Body of pancreas (tissue), 4 donors: ENCODE measurements at regions not wholly inside any gene's neighbourhood (a gene's known extent, or its start where the extent isn't known, plus 50 kb on each side); places are given as distances from the start of the nearest gene placed in this dataset.

ENCODE experiments used
- ATAC-seq: fragments of 150-250 bp; one replicate; pipeline ENCODE4 v1.9.1; 2016
- DNase-seq, 4 donors: peaks; one replicate each; pipeline ENCODE4 v3.0.0-alpha.2; 2019
- H3K27ac ChIP-seq, 4 donors: fragments of 200-600 bp; sonication (generic); 1 replicate in 3 of 4; 2 replicates in 1 of 4; pipeline versions ENCODE4 v1.5.1 to v1.6.1; 2016 to 2019; ENCODE audit warnings: mild to moderate bottlenecking in 1 of 4, mixed read lengths in 1 of 4, moderate library complexity in 1 of 4
- H3K27me3 ChIP-seq, 2 donors: fragments of 200-600 bp; sonication (generic); one replicate each; pipeline ENCODE4 v1.6.0; 2016; ENCODE audit warnings: mild to moderate bottlenecking in 1 of 2
- H3K36me3 ChIP-seq, 2 donors: fragments of 200-600 bp; sonication (generic); replicated peaks in 1 of 2; 2 replicates each; pipeline ENCODE4 v1.5.1; 2016; ENCODE audit warnings: low read depth in 2 of 2; ENCODE audit not compliant: insufficient read depth in 1 of 2
- H3K4me1 ChIP-seq: fragments of 200-600 bp; sonication (generic); one replicate; pipeline ENCODE4 v1.6.0; 2016
- H3K4me3 ChIP-seq, 2 donors: fragments of 200-600 bp; sonication (generic); 1 replicate in 1 of 2; 2 replicates in 1 of 2; pipeline ENCODE4 v1.5.1; 2016 to 2019
- H3K9me3 ChIP-seq, 3 donors: fragments of 200-600 bp; sonication (generic); 1 replicate in 2 of 3; 2 replicates in 1 of 3; pipeline ENCODE4 v1.5.1; 2016
- POLR2A ChIP-seq, 3 donors: fragments of 450-650 bp; IDR thresholded peaks; one replicate each; pipeline ENCODE4 v1.6.1; 2016; ENCODE audit warnings: antibody characterized with exemption in 3 of 3, mild to moderate bottlenecking in 2 of 3
- WGBS, 2 donors: methylation state at CpG; one replicate each; pipeline ENCODE4 v1.1.5; 2017; 5-methylcytosine and 5-hydroxymethylcytosine counted together
- intact Hi-C: fragments of 100-400 bp; cut with DNase I; formaldehyde crosslinking; loops from one replicate; pipeline ENCODE4 v1.15.1; 2023
- TF ChIP-seq, protein P1 (sequence below), 7 experiments: fragments of 450-650 bp in 4 of 7; fragments of 200-600 bp in 3 of 7; sonication (generic) in 3 of 7; IDR thresholded peaks; one replicate each; pipeline ENCODE4 v1.5.1; 2016 to 2019; ENCODE audit warnings: antibody characterized with exemption in 7 of 7

GRCh38 chr10:4017336-4017735 lies 232.3 kb upstream of the KLF6 start:
- H3K36me3 ChIP-seq: no peaks in the 10 kb centered on the region
- H3K27ac ChIP-seq: no peak overlapping the region
- no peak overlapping the region for H3K4me3 ChIP-seq
- H3K27me3 ChIP-seq: no peaks in the 10 kb centered on the region
- no peaks in the 10 kb centered on the region for H3K9me3 ChIP-seq
- ATAC-seq (no peak), DNase-seq (no peak)
- TF ChIP-seq, protein P1, sequence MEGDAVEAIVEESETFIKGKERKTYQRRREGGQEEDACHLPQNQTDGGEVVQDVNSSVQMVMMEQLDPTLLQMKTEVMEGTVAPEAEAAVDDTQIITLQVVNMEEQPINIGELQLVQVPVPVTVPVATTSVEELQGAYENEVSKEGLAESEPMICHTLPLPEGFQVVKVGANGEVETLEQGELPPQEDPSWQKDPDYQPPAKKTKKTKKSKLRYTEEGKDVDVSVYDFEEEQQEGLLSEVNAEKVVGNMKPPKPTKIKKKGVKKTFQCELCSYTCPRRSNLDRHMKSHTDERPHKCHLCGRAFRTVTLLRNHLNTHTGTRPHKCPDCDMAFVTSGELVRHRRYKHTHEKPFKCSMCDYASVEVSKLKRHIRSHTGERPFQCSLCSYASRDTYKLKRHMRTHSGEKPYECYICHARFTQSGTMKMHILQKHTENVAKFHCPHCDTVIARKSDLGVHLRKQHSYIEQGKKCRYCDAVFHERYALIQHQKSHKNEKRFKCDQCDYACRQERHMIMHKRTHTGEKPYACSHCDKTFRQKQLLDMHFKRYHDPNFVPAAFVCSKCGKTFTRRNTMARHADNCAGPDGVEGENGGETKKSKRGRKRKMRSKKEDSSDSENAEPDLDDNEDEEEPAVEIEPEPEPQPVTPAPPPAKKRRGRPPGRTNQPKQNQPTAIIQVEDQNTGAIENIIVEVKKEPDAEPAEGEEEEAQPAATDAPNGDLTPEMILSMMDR (IDR thresholded peaks at IDR 0.05): no peak
- no peak for TF ChIP-seq POLR2A (IDR thresholded peaks at IDR 0.05)
- no peaks in the 10 kb centered on the region for H3K4me1 ChIP-seq
- intact Hi-C loops: no loop called here
- 64 to 67% methylated on average over 8 of the region's 8 CpGs for WGBS, 2 donors

DNA sequence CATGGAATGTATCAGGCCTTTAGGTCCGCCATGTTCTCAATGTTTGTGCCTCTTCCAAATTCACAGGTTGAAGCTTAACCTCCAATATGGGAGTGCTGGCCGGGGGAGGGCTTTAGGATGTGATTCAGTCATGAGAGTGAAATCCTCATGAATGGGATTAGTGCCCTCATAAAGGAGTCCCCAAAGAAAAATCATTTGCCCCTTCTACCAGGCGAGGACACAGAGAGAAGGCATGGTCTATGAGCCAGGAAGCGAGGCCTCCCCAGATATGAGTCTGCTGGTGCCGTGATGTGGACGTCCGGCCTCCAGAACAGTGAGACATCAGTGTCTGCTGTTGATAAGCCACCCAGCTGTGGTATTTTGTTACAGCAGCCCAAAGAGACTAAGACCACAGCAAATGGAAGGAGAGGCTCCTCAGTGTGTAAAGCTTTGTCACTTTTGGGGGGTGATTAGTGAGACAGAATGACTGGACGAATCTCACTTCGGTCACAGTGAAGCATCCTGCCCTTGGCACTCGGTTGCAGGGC lies 231.3 kb upstream of the KLF6 start:
- WGBS, 2 donors: 85 to 90% methylated on average over 9 to 10 of the region's 10 CpGs
- ATAC-seq (no peak), DNase-seq (no peak)
- TF ChIP-seq, protein P1 (IDR thresholded peaks at IDR 0.05): no peak
- TF ChIP-seq POLR2A (IDR thresholded peaks at IDR 0.05): no peak
- no peaks in the 10 kb centered on the region for H3K9me3 ChIP-seq
- intact Hi-C loops: no loop called here
- no peak overlapping the region for H3K27ac ChIP-seq
- H3K4me3 ChIP-seq: no peak overlapping the region
- H3K36me3 ChIP-seq: no peaks in the 10 kb centered on the region
- no peaks in the 10 kb centered on the region for H3K27me3 ChIP-seq
- no peaks in the 10 kb centered on the region for H3K4me1 ChIP-seq

- intact Hi-C loops: no loop called here
- H3K27me3 ChIP-seq: no peaks in the 10 kb centered on the region
- ATAC-seq (no peak), DNase-seq (no peak)
- no peaks in the 10 kb centered on the region for H3K9me3 ChIP-seq
- 54 to 55% methylated on average over 13 of the region's 13 CpGs for WGBS, 2 donors
- no peaks in the 10 kb centered on the region for H3K36me3 ChIP-seq
- TF ChIP-seq, protein P1 (IDR thresholded peaks at IDR 0.05): no peak
- no peak for TF ChIP-seq POLR2A (IDR thresholded peaks at IDR 0.05)
- no peak overlapping the region for H3K27ac ChIP-seq
- H3K4me1 ChIP-seq: no peaks in the 10 kb centered on the region
- no peak overlapping the region for H3K4me3 ChIP-seq
These were observed 228.7 kb upstream of the KLF6 start for GRCh38 chr10:4013651-4014121.

DNA sequence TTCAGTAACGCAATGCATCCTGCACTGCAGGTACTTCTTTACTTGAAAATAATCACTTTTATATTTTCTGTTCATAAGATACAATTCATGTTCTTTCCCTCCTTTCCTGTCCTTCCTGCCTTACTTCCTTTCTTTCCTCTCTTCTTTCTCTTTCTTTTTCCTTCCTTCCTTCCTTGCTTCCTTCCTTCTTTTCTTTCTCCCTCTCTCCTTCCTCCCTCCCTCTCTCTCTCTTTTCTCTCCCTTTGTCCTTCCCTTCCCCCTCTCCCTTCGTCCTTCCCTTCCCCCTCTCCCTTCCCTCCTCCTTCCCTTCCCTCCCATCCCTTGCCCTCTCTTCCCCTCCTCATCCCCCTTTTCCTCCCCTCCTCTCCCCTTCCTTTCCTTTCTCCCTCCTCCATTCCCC lies 227.8 kb upstream of the KLF6 start:
- intact Hi-C loops: no loop called here
- Histone ChIP-seq H3K36me3 (no peaks in the 10 kb centered on the region), H3K27me3 (no peaks in the 10 kb centered on the region), H3K9me3 (no peaks in the 10 kb centered on the region), H3K27ac (no peak overlapping the region), H3K4me3 (no peak overlapping the region), H3K4me1 (no peaks in the 10 kb centered on the region)
- no peak for TF ChIP-seq POLR2A (IDR thresholded peaks at IDR 0.05)
- TF ChIP-seq, protein P1 (IDR thresholded peaks at IDR 0.05): no peak
- DNase-seq: no peak
- ATAC-seq: no peak
- 56 to 57% methylated on average over 2 of the region's 2 CpGs for WGBS, 2 donors

GRCh38 chr10:4011136-4011812 lies 226.3 kb upstream of the KLF6 start:
- TF ChIP-seq, protein P1 (IDR thresholded peaks at IDR 0.05): no peak
- TF ChIP-seq POLR2A (IDR thresholded peaks at IDR 0.05): no peak
- H3K27ac ChIP-seq: no peak overlapping the region
- DNase-seq: no peak
- no peaks in the 10 kb centered on the region for H3K36me3 ChIP-seq
- WGBS, 2 donors: 75 to 78% methylated on average over 4 of the region's 4 CpGs
- no peaks in the 10 kb centered on the region for H3K9me3 ChIP-seq
- no peak overlapping the region for H3K4me3 ChIP-seq
- no peaks in the 10 kb centered on the region for H3K4me1 ChIP-seq
- intact Hi-C loops: no loop called here
- no peak for ATAC-seq
- no peaks in the 10 kb centered on the region for H3K27me3 ChIP-seq
